Effector memory CD8-positive, alpha-beta T cell (primary cell): ENCODE measurements at regions not wholly inside any gene's neighbourhood (a gene's known extent, or its start where the extent isn't known, plus 50 kb on each side); places are given as distances from the start of the nearest gene placed in this dataset.

Source experiments
- ATAC-seq: fragments of 150-1000 bp; cut with Tn5 transposase; replicated peaks from 2 replicates; pipeline ENCODE4 v1.10.0; 2021; ENCODE audit warnings: mild to moderate bottlenecking, moderate library complexity
- DNase-seq, 3 experiments: peaks; one replicate each; pipeline ENCODE4 v3.0.0; 2021
- H3K27ac Mint-ChIP-seq, 2 donors: one replicate each; pipeline ENCODE4 v1.8.0; 2022; ENCODE audit warnings: mild to moderate bottlenecking in 2 of 2, mixed read lengths in 2 of 2, moderate library complexity in 2 of 2
- H3K27me3 Mint-ChIP-seq, 2 donors: one replicate each; pipeline ENCODE4 v1.8.0; 2022; ENCODE audit warnings: mixed read lengths in 2 of 2
- H3K36me3 Mint-ChIP-seq: one replicate; pipeline ENCODE4 v1.8.0; 2022; ENCODE audit warnings: mild to moderate bottlenecking, moderate library complexity, mixed read lengths; ENCODE audit not compliant: insufficient read depth
- H3K4me1 Mint-ChIP-seq, 2 donors: one replicate each; pipeline ENCODE4 v1.8.0; 2022; ENCODE audit warnings: low read depth in 2 of 2, mixed read lengths in 2 of 2
- H3K4me3 Mint-ChIP-seq, 2 donors: one replicate each; pipeline ENCODE4 v1.8.0; 2022; ENCODE audit warnings: mild to moderate bottlenecking in 2 of 2, mixed read lengths in 2 of 2, moderate library complexity in 2 of 2
- H3K9me3 Mint-ChIP-seq, 2 donors: one replicate each; pipeline ENCODE4 v1.8.0; 2022; ENCODE audit warnings: mixed read lengths in 2 of 2

- DNase-seq (no peak), ATAC-seq (no peak)
- Mint-ChIP-seq H3K27me3 (peaks cover 12 to 35% of the 10 kb centered on the region in 2 donors), H3K9me3 (no peaks in the 10 kb centered on the region), H3K4me1 (peaks cover 0 to 11% of the 10 kb centered on the region in 2 donors), H3K27ac (no peak overlapping the region), H3K4me3 (no peak overlapping the region), H3K36me3 (peaks cover 3% of the 10 kb centered on the region)
These were observed 125.0 kb upstream of the MEF2A start for GRCh38 chr15:99440551-99441443.

GRCh38 chr15:99441444-99441800, 124.4 kb upstream of the MEF2A start:
- Mint-ChIP-seq H3K27me3 (peaks cover 15 to 34% of the 10 kb centered on the region in 2 donors), H3K4me3 (no peak overlapping the region), H3K9me3 (no peaks in the 10 kb centered on the region), H3K36me3 (peaks cover 3% of the 10 kb centered on the region), H3K4me1 (peaks cover 0 to 11% of the 10 kb centered on the region in 2 donors), H3K27ac (no peak overlapping the region)
- ATAC-seq (no peak), DNase-seq (no peak)

GRCh38 chr15:99441871-99442251, 123.9 kb upstream of the MEF2A start:
- Mint-ChIP-seq H3K4me1 (peaks cover 0 to 11% of the 10 kb centered on the region in 2 donors), H3K27me3 (peaks cover 19 to 34% of the 10 kb centered on the region in 2 donors), H3K9me3 (no peaks in the 10 kb centered on the region), H3K4me3 (no peak overlapping the region), H3K27ac (no peak overlapping the region), H3K36me3 (peaks cover 3% of the 10 kb centered on the region)
- no peak for DNase-seq
- no peak for ATAC-seq

- H3K4me3 Mint-ChIP-seq, result no peak overlapping the region
- H3K4me1 Mint-ChIP-seq, result peaks cover 0 to 11% of the 10 kb centered on the region in 2 donors
- H3K9me3 Mint-ChIP-seq, result no peaks in the 10 kb centered on the region
- no peak for DNase-seq
- ATAC-seq, result no peak
- peaks cover 3% of the 10 kb centered on the region for H3K36me3 Mint-ChIP-seq
- no peak overlapping the region for H3K27ac Mint-ChIP-seq
- peaks cover 15 to 30% of the 10 kb centered on the region in 2 donors for H3K27me3 Mint-ChIP-seq
These were observed 123.4 kb upstream of the MEF2A start for GRCh38 chr15:99442252-99442897.

- Mint-ChIP-seq H3K36me3 (peaks cover 3% of the 10 kb centered on the region), H3K9me3 (no peaks in the 10 kb centered on the region), H3K4me1 (peaks cover 0 to 14% of the 10 kb centered on the region in 2 donors), H3K4me3 (no peak overlapping the region), H3K27ac (no peak overlapping the region), H3K27me3 (peaks cover 20 to 34% of the 10 kb centered on the region in 2 donors)
- DNase-seq, result no peak
- ATAC-seq, result no peak
These were observed 122.6 kb upstream of the MEF2A start for GRCh38 chr15:99443056-99443756.

GRCh38 chr15:99443768-99444446, 121.9 kb upstream of the MEF2A start:
- H3K27me3 Mint-ChIP-seq, result peaks cover 23 to 37% of the 10 kb centered on the region in 2 donors
- peaks cover 3% of the 10 kb centered on the region for H3K36me3 Mint-ChIP-seq
- peaks cover 0 to 11% of the 10 kb centered on the region in 2 donors for H3K4me1 Mint-ChIP-seq
- H3K9me3 Mint-ChIP-seq, result no peaks in the 10 kb centered on the region
- ATAC-seq (peak; percentile 53), DNase-seq (no peak)
- no peak overlapping the region for H3K4me3 Mint-ChIP-seq
- H3K27ac Mint-ChIP-seq, result no peak overlapping the region

- ATAC-seq (no peak), DNase-seq (no peak)
- no peaks in the 10 kb centered on the region for H3K9me3 Mint-ChIP-seq
- peaks cover 3% of the 10 kb centered on the region for H3K36me3 Mint-ChIP-seq
- H3K27ac Mint-ChIP-seq, result no peak overlapping the region
- H3K27me3 Mint-ChIP-seq, result peaks cover 28 to 44% of the 10 kb centered on the region in 2 donors
- H3K4me3 Mint-ChIP-seq, result no peak overlapping the region
- H3K4me1 Mint-ChIP-seq, result peaks cover 3 to 15% of the 10 kb centered on the region in 2 donors
These were observed 120.4 kb upstream of the MEF2A start for GRCh38 chr15:99445272-99445850.

GRCh38 chr15:99446565-99447496, 119.0 kb upstream of the MEF2A start:
- Mint-ChIP-seq H3K9me3 (no peaks in the 10 kb centered on the region), H3K27me3 (peaks cover 28 to 58% of the 10 kb centered on the region in 2 donors), H3K4me3 (no peak overlapping the region), H3K36me3 (peaks cover under 1% of the 10 kb centered on the region), H3K27ac (no peak overlapping the region), H3K4me1 (peaks cover 8 to 24% of the 10 kb centered on the region in 2 donors)
- DNase-seq, result no peak
- ATAC-seq, result no peak

GRCh38 chr15:99447497-99448371, 118.0 kb upstream of the MEF2A start:
- H3K4me3 Mint-ChIP-seq, result no peak overlapping the region
- no peak overlapping the region for H3K27ac Mint-ChIP-seq
- H3K36me3 Mint-ChIP-seq, result no peaks in the 10 kb centered on the region
- peaks cover 8 to 24% of the 10 kb centered on the region in 2 donors for H3K4me1 Mint-ChIP-seq
- no peak for ATAC-seq
- DNase-seq, result no peak
- H3K9me3 Mint-ChIP-seq, result no peaks in the 10 kb centered on the region
- peaks cover 26 to 60% of the 10 kb centered on the region in 2 donors for H3K27me3 Mint-ChIP-seq

GRCh38 chr15:99449514-99449913, 116.3 kb upstream of the MEF2A start:
- H3K4me1 Mint-ChIP-seq, result peaks cover 8 to 19% of the 10 kb centered on the region in 2 donors
- H3K36me3 Mint-ChIP-seq, result no peaks in the 10 kb centered on the region
- no peaks in the 10 kb centered on the region for H3K9me3 Mint-ChIP-seq
- H3K27me3 Mint-ChIP-seq, result peaks cover 22 to 63% of the 10 kb centered on the region in 2 donors
- no peak overlapping the region for H3K27ac Mint-ChIP-seq
- DNase-seq (no peak), ATAC-seq (no peak)
- H3K4me3 Mint-ChIP-seq, result no peak overlapping the region

GRCh38 chr15:99450896-99451358, 114.9 kb upstream of the MEF2A start:
- Mint-ChIP-seq H3K4me3 (peak overlapping the region in 1 of 2 donors; percentile 75), H3K9me3 (no peaks in the 10 kb centered on the region), H3K27ac (peak overlapping the region in 1 of 2 donors; percentile 36), H3K27me3 (peaks cover 29 to 75% of the 10 kb centered on the region in 2 donors), H3K36me3 (no peaks in the 10 kb centered on the region), H3K4me1 (peaks cover 8 to 19% of the 10 kb centered on the region in 2 donors)
- DNase-seq, result peak in 2 of 3 experiments; percentile 24 to 28
- ATAC-seq, result peak; percentile 66
